ENCODE measurements at regions not wholly inside any gene's neighbourhood (a gene's known extent, or its start where the extent isn't known, plus 50 kb on each side); places are given as distances from the start of the nearest gene placed in this dataset.
"Not testable (repeated sequence)": the region's sequence is repeated elsewhere in the genome, so short reads cannot be mapped to it uniquely, and the experiment has no call there.

GRCh38 chr5:176748073-176748966 lies 62.0 kb upstream of the UNC5A start:
- no peak for DNase-seq (ENCODE audit: low spot score)

GRCh38 chr5:176748967-176749935 lies 61.1 kb upstream of the UNC5A start:
- no peak for DNase-seq (ENCODE audit: low spot score)

DNA sequence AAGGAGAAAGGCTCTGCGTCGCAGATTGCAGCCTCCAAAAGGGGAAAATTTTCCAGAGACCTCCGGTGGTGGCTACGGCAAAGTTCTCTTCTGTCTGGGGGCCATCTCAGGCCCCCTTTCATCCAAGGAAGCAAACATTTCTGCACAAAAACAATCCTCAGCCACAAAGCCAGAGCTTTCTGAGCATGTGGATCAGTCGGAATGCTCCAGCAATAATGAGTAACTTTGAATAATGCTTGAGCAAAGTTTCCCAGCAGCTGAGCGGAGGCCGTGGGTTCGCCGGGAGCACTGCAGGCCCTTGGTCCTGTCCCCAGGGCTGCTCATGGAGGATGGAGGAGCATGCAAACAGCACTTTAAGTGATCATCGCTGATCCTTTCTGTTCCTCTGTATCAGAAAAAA lies 60.2 kb upstream of the UNC5A start:
- DNase-seq (ENCODE audit: low spot score) = no peak

- no peak for DNase-seq (ENCODE audit: low spot score)
Measured at GRCh38 chr5:176754376-176754973, 55.9 kb upstream of the UNC5A start.

DNA sequence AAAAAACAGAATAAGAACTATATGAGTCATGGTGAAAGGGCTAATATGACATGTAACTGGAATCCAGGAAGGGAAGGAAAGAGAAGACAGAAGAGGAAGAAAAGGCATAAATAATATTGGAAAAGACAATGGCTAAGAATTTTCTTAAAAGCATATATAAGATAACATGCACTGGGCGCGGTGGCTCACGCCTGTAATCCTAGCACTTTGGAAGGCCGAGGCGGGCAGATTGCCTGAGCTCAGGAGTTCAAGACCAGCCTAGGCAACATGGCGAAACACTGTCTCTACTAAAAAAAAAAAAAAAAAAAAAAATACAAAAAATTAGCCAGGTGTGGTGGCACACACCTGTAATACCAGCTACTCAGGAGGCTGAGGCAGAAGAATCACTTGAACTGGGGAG lies 54.8 kb upstream of the UNC5A start:
- not testable (repeated sequence) for DNase-seq (ENCODE audit: low spot score)

DNA sequence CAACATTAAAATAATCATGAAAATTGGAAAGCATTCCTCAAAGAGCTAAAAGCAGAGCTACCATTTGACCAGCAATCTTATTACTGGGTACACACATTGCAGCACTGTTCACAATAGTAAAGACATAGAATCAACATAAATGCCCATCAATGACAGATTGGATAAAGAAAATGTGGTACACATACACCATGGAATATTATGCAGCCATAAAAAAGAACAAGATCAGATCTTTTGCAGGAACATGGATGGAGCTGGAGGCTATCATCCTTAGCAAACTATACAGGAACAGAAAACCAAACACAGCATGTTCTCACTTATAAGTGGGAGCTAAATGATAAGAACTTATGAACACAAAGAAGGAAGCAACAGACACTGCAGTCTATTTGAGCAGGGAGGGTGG lies 52.8 kb upstream of the UNC5A start:
- DNase-seq (ENCODE audit: low spot score) = not testable (repeated sequence)

Data from hepatic stellate cell (primary cell).